ENCODE measurements at regions not wholly inside any gene's neighbourhood (a gene's known extent, or its start where the extent isn't known, plus 50 kb on each side); places are given as distances from the start of the nearest gene placed in this dataset.

DNA sequence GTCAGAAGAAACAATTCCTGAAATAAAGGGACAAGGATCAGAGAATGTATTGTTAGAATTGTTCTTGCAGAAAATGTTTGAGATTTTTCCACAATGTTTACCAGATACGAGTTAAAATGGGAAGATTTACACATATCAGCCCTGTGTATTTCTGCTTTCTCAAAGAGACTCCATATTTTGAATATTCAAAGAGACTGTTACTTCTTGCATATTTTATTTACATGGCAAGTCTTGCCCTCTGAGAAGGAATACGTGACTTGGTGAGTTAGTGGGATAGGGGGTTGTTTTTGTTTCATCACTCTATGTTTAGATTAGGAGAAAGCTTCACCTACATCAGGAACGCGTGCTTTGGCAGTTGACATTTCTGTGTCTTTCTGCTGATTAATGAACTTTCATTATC, 56.1 kb upstream of the ZDHHC17 start:
- no peak for DNase-seq (ENCODE audit: low spot score)

DNA sequence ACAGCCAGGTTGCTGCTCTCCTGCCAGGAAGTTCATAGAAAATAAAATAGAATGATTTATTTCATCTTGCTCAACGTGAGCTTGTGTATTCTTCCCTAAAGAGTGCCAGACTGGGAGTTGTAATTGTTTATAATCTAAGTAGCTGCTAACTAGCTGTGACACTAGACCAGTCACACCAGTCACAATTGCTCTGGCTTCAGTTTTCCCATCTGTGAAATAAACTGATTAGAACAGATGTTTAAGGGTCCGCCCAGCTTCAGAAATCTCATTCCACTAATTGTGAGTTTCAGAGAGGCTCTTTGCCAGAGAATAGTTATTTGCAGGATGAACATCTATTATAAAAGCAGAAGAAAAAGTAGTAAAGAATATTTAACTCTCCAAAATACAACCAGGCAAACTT, 55.6 kb upstream of the ZDHHC17 start:
- no peak for DNase-seq (ENCODE audit: low spot score)

DNA sequence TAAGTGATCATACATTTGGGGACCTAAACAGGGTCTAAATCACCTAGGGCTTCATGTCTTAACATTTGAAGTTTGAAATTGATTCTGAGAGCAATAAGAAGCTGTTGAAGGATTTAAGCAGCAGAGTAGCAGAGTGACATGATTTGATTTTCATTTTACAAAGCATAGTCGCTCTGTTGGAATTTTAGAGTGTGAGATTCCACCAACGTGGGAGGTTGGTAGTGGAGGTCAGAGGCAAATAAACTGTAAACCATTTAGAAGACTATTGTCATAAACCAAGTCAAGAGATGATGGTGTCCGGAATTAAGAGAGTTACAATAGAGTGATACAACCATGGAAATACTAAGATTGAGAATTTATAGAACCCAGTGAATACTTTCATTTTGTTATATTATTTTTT, 52.7 kb upstream of the ZDHHC17 start:
- no peak for DNase-seq (ENCODE audit: low spot score)

DNA sequence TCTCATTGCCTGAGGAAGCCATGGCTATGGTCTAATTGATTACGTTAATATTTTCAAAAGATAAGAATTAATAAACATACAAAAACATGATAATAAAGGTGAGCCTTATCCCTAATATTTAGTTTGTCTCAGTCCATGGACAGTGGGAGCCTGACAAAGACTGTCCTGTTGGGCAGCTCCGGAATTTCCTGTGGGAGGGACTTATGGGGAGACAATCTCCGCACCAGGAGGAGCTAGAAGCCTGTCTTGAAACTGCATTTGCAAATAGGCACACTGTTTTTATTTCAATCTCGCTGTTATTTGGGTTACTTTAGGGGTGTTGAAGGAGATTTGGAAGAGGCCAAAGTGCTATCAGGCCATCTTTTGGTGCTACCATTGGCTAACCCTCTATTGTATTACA, 50.8 kb upstream of the ZDHHC17 start:
- no peak for DNase-seq (ENCODE audit: low spot score)

DNA sequence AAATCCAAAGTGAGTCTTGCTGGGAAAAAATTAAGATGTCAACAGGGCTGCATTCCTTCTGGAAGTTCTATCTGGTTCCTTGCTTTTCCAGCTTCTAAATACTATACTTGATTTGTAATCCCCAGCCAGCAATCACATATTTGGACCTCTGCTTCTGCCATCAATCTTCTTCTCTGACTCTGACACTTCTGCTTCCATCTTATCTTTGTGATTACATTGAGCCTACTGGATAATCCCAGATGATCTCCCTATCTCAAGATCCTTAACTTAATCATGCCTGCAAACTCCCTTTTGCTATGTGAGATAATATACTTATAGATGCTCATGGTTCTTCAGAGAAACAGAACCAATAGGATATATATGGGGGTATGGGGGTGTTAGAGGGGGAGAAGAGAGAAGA, 49.9 kb upstream of the ZDHHC17 start:
- DNase-seq (ENCODE audit: low spot score) = no peak

All from hematopoietic multipotent progenitor cell treated with erythropoietin and hydrocortisone succinate and interleukin-3 and kit ligand, for 15 days (in vitro differentiated cells).